MCF 10A (cell line): ENCODE measurements at regions not wholly inside any gene's neighbourhood (a gene's known extent, or its start where the extent isn't known, plus 50 kb on each side); places are given as distances from the start of the nearest gene placed in this dataset.
"Not testable (repeated sequence)": the region's sequence is repeated elsewhere in the genome, so short reads cannot be mapped to it uniquely, and the experiment has no call there.

Experiments
- BruUV-seq: library from RNA; stranded (reverse); fragments of 400-500 nt; replicated peaks from 2 replicates; lab custom pipeline; 2021; lab: Mats Ljungman, UMichigan
- CTCF ChIA-PET: fragments of 300-600 bp; sonication (Branson Sonifier 250); formaldehyde crosslinking; extraction: SDS; loops from one replicate; lab custom pipeline; 2021; ENCODE audit warnings: antibody characterized with exemption, inconsistent platforms; lab: Yijun Ruan, JAX
- POLR2A ChIA-PET: fragments of 300-600, 350-650 bp; sonication (Branson Sonifier 250); formaldehyde crosslinking; extraction: SDS; loops from one replicate; lab custom pipeline; 2020; ENCODE audit warnings: antibody characterized with exemption, inconsistent platforms; lab: Yijun Ruan, JAX
- DNase-seq: peaks from one replicate; pipeline ENCODE4 v3.0.0-alpha.2; 2018; ENCODE audit not compliant: unreplicated experiment
- H3K27ac Mint-ChIP-seq: one replicate; pipeline ENCODE4 v1.8.0; 2022; ENCODE audit warnings: mild to moderate bottlenecking, low read depth, mixed read lengths; ENCODE audit not compliant: unreplicated experiment
- H3K27me3 Mint-ChIP-seq: one replicate; pipeline ENCODE4 v1.8.0; 2022; ENCODE audit warnings: mixed read lengths; ENCODE audit not compliant: insufficient read depth, unreplicated experiment
- H3K36me3 Mint-ChIP-seq: one replicate; pipeline ENCODE4 v1.8.0; 2022; ENCODE audit warnings: mild to moderate bottlenecking, moderate library complexity, mixed read lengths; ENCODE audit not compliant: insufficient read depth, unreplicated experiment
- H3K4me1 Mint-ChIP-seq: one replicate; pipeline ENCODE4 v1.8.0; 2022; ENCODE audit warnings: mixed read lengths; ENCODE audit not compliant: insufficient read depth, unreplicated experiment
- H3K4me3 Mint-ChIP-seq: one replicate; pipeline ENCODE4 v1.8.0; 2022; ENCODE audit warnings: mild to moderate bottlenecking, moderate library complexity, mixed read lengths; ENCODE audit not compliant: unreplicated experiment
- H3K9me3 Mint-ChIP-seq: one replicate; pipeline ENCODE4 v1.8.0; 2022; ENCODE audit warnings: mixed read lengths; ENCODE audit not compliant: unreplicated experiment
- intact Hi-C: fragments of 100-400 bp; cut with micrococcal nuclease; formaldehyde crosslinking; loops from 2 replicates; pipeline ENCODE4 v1.14.1; 2022

DNA sequence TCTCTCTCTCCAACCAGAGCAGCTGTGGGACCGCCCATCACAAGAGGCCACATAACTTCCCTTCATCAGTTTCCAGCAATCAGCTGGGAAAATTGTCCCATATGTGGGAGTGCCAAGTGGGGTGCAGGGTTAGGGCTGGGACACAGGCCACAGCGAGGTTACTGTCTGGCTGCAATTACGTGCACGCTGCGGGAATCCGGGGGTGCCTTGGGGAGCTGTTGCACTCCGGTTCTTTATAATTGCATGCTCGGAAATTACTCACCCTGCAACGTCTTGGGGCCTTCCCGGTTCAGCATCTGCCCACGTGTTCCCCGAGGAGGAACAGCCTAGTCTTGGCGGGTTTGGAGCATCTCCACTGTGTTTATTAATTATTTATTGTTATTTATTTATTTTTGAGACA, 4495.9 kb upstream of the OR11H1 start:
- H3K36me3 Mint-ChIP-seq, intact Hi-C loops, BruUV-seq, H3K4me1 Mint-ChIP-seq, DNase-seq, H3K4me3 Mint-ChIP-seq, H3K27ac Mint-ChIP-seq, H3K27me3 Mint-ChIP-seq, POLR2A ChIA-PET, CTCF ChIA-PET: not testable (repeated sequence)
- peaks cover 47% of the 10 kb centered on the region for H3K9me3 Mint-ChIP-seq

DNA sequence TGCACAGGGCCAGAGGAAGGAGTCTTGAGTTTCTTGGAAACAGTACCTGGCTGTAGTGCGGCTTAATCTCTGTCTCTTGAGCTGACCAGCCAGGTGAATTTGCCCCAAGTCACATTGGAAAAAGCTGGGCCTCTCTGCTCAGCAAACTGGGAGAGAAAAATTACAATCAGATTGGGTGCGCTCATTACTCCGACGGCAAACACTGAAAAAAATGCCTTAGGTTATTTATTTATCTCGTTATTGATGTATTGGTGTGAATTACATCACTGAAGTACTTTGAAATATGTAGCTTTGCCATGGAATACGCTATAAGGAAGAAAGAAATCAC, 4493.4 kb upstream of the OR11H1 start:
- H3K27ac Mint-ChIP-seq, CTCF ChIA-PET, H3K36me3 Mint-ChIP-seq, intact Hi-C loops, DNase-seq, H3K4me3 Mint-ChIP-seq, POLR2A ChIA-PET, BruUV-seq, H3K27me3 Mint-ChIP-seq, H3K4me1 Mint-ChIP-seq: not testable (repeated sequence)
- peaks cover 40% of the 10 kb centered on the region for H3K9me3 Mint-ChIP-seq

DNA sequence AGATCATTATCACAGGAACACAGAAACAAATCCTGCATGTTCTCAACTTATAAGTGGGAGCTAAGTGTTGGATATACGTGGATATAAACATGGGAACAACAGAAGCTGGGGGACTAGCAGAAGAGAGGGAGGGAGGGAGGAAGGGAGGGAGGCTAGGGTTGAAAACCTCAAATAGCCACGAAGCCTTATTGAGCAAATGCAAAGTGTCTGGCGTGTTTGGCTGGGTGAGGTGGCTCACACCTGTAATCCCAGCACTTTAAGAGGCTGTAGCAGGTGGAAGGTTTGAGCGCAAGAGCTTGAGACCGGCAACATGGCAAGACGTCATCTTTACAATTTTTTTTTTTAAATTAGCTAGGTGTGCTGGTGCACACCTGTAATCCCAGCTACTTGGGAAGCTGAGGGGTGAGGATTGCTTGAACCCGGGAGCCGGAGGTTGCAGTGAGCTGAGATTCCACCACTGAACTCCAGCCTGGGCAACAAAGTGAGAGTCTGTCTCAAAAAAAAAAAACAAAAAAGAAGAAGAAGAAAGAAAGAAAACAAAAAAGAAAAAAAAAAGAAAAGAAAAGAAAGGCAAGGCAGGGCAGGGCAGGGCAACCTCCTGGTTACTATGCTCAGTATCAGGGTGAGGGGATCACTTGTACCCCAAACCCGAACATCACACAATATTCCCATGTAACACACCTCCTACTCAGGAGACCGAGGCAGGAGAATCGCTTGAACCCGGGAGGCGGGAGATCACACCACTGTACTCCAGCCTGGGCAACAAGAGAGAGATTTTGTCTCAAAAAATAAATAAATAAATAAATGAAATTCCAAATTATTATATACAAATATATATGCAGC, 4492.7 kb upstream of the OR11H1 start:
- H3K9me3 Mint-ChIP-seq = peaks cover 41% of the 10 kb centered on the region
- H3K4me1 Mint-ChIP-seq, H3K36me3 Mint-ChIP-seq, H3K27me3 Mint-ChIP-seq, intact Hi-C loops, H3K27ac Mint-ChIP-seq, H3K4me3 Mint-ChIP-seq, POLR2A ChIA-PET, DNase-seq, BruUV-seq: not testable (repeated sequence)
- CTCF ChIA-PET = interaction anchor here (0.6 kb wide), 1 partner anchor 289 kb away, joined by 3 read pairs; no protein-coding TSS in a partner anchor

DNA sequence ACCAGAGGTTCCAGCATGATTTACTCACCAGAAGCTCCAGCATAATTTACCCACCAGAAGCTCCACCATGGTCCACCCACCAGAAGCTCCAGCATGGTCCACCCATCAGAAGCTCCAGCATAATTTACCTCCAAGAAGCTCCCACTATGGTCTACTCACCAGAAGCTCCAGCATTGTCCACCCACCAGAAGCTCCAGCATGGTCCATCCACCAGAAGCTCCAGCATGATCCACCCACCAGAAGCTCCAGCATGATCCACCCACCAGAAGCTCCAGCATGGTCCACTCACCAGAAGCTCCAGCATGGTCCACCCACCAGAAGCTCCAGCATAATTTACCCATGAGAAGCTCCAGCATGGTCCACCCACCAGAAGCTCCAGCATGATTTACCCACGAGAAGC, 4490.7 kb upstream of the OR11H1 start:
- BruUV-seq, H3K36me3 Mint-ChIP-seq: not testable (repeated sequence)

DNA sequence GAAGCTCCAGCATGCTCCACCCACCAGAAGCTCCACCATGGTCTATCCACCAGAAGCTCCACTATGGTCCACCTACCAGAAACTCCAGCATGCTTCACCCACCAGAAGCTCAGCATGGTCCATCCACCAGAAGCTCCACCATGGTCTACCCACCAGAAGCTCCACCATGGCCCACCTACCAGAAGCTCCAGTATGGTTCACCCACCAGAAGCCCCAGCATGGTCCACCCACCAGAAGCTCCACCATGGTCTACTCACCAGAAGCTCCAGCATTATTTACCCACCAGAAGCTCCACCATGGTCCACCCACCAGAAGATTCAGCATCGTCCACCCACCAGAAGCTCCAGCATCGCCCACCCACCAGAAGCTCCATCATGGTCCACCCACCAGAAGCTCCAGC, 4490.2 kb upstream of the OR11H1 start:
- H3K4me3 Mint-ChIP-seq, POLR2A ChIA-PET, H3K27ac Mint-ChIP-seq, H3K27me3 Mint-ChIP-seq, H3K36me3 Mint-ChIP-seq, DNase-seq, H3K4me1 Mint-ChIP-seq, BruUV-seq, CTCF ChIA-PET, intact Hi-C loops: not testable (repeated sequence)
- H3K9me3 Mint-ChIP-seq = peaks cover 46% of the 10 kb centered on the region

More for the DNA sequence above, 4490.7 kb upstream of the OR11H1 start:
- CTCF ChIA-PET, H3K4me3 Mint-ChIP-seq, POLR2A ChIA-PET, H3K4me1 Mint-ChIP-seq, H3K27me3 Mint-ChIP-seq, DNase-seq, H3K27ac Mint-ChIP-seq, intact Hi-C loops: not testable (repeated sequence)
- peaks cover 44% of the 10 kb centered on the region for H3K9me3 Mint-ChIP-seq

DNA sequence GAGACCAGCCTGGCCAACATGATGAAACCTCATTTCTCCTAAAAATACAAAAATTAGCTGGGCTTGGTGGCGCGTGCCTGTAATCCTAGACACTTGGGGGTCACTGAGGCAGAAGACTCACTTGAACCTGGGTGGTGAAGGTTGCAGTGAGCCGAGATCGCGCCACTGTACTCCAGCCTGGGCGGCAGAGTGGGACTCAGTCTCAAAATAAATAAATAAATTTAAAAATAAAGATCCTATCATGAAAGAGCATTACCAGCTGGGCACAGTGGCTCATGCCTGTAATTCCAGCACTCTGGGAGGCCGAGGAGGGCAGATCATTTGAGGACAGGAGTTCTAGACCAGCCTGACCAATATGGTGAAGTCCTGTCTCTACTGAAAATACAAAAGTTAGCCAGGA, 4489.2 kb upstream of the OR11H1 start:
- not testable (repeated sequence) for BruUV-seq

DNA sequence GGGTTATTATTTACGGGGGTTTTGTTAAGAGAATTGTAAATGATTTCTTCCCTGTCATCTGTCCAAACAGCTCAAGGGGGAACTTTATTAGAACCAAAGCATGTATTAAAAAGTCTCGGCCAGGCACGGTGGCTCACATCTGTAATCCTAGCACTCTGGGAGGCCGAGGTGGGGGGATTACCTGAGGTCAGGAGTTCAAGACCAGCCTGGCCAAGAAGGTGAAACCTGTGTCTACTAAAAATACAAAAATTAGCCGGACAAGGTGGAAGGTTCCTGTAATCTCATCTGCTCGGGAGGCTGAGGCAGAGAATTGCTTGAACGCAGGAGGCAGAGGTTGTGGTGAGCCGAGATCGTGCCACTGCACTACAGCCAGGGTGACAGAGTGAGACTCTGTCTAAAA, 4486.6 kb upstream of the OR11H1 start:
- POLR2A ChIA-PET = not testable (repeated sequence)

More for the DNA sequence above, 4489.2 kb upstream of the OR11H1 start:
- H3K4me1 Mint-ChIP-seq, H3K4me3 Mint-ChIP-seq, POLR2A ChIA-PET, DNase-seq, CTCF ChIA-PET, H3K36me3 Mint-ChIP-seq, intact Hi-C loops, H3K27ac Mint-ChIP-seq, H3K27me3 Mint-ChIP-seq: not testable (repeated sequence)
- H3K9me3 Mint-ChIP-seq = peaks cover 46% of the 10 kb centered on the region

More for the DNA sequence above, 4486.6 kb upstream of the OR11H1 start:
- intact Hi-C loops, CTCF ChIA-PET, DNase-seq, H3K4me1 Mint-ChIP-seq, H3K36me3 Mint-ChIP-seq, H3K27me3 Mint-ChIP-seq, H3K27ac Mint-ChIP-seq, BruUV-seq, H3K4me3 Mint-ChIP-seq: not testable (repeated sequence)
- peaks cover 30% of the 10 kb centered on the region for H3K9me3 Mint-ChIP-seq
